Gastrocnemius medialis (tissue), 4 donors: ENCODE measurements at regions not wholly inside any gene's neighbourhood (a gene's known extent, or its start where the extent isn't known, plus 50 kb on each side); places are given as distances from the start of the nearest gene placed in this dataset.

ENCODE experiments used
- CTCF ChIP-seq, 5 experiments: fragments of 450-650 bp in 3 of 5; fragments of 200-600 bp in 2 of 5; sonication (generic) in 2 of 5; IDR thresholded peaks in 4 of 5; conservative IDR thresholded peaks in 1 of 5; 1 replicate in 4 of 5; 2 replicates in 1 of 5; pipeline ENCODE4 v1.5.1; 2016 to 2019; ENCODE audit warnings: antibody characterized with exemption in 5 of 5, mild to moderate bottlenecking in 3 of 5, moderate library complexity in 3 of 5
- POLR2A ChIP-seq, 2 donors: fragments of 450-650 bp; IDR thresholded peaks; one replicate each; pipeline ENCODE4 v1.6.1; 2017; ENCODE audit warnings: antibody characterized with exemption in 2 of 2, mild to moderate bottlenecking in 2 of 2, moderate library complexity in 2 of 2

GRCh38 chr14:66330228-66330627 lies 155.9 kb upstream of the CCDC196 start:
- TF ChIP-seq CTCF (IDR thresholded peaks at IDR 0.05 in 4 of 5, conservative IDR thresholded peaks at IDR 0.05 in 1 of 5) (no peak), POLR2A (IDR thresholded peaks at IDR 0.05) (no peak)
